Mesenchymal stem cell (in vitro differentiated cells and primary cell): ENCODE measurements at regions not wholly inside any gene's neighbourhood (a gene's known extent, or its start where the extent isn't known, plus 50 kb on each side); places are given as distances from the start of the nearest gene placed in this dataset.
"Not testable (repeated sequence)": the region's sequence is repeated elsewhere in the genome, so short reads cannot be mapped to it uniquely, and the experiment has no call there.

Source experiments
- DNase-seq: peaks from one replicate; pipeline ENCODE4 v3.0.0-alpha.2; 2013
- H2AFZ ChIP-seq: one replicate; pipeline ENCODE4 v1.6.1; 2013; ENCODE audit warnings: low read depth, mild to moderate bottlenecking, control low read depth, inconsistent platforms, low read length, moderate library complexity
- H2AK5ac ChIP-seq: 2 replicates; pipeline ENCODE4 v1.6.1; 2013; ENCODE audit warnings: low read length, moderate library complexity, mild to moderate bottlenecking, inconsistent platforms; ENCODE audit not compliant: severe bottlenecking
- H2BK120ac ChIP-seq: one replicate; pipeline ENCODE4 v1.6.1; 2013; ENCODE audit warnings: low read depth, mild to moderate bottlenecking, inconsistent platforms, low read length, moderate library complexity
- H2BK12ac ChIP-seq, 2 experiments: one replicate each; pipeline ENCODE4 v1.6.1; 2013; ENCODE audit warnings: inconsistent platforms in 2 of 2, low read length in 2 of 2, mild to moderate bottlenecking in 2 of 2, moderate library complexity in 2 of 2, control low read depth in 1 of 2
- H2BK15ac ChIP-seq: one replicate; pipeline ENCODE4 v1.6.1; 2013; ENCODE audit warnings: mild to moderate bottlenecking, low read depth, inconsistent platforms; ENCODE audit not compliant: poor library complexity, severe bottlenecking
- H2BK5ac ChIP-seq: 2 replicates; pipeline ENCODE4 v1.6.1; 2013; ENCODE audit warnings: low read depth, mild to moderate bottlenecking, low read length, control low read depth, inconsistent platforms; ENCODE audit not compliant: poor library complexity, severe bottlenecking
- H3K14ac ChIP-seq, 2 experiments: one replicate each; pipeline ENCODE4 v1.6.1; 2013; ENCODE audit warnings: inconsistent platforms in 2 of 2, low read length in 2 of 2, control low read depth in 1 of 2, mild to moderate bottlenecking in 1 of 2, moderate library complexity in 1 of 2
- H3K18ac ChIP-seq, 2 experiments: one replicate each; pipeline ENCODE4 v1.6.1; 2013; ENCODE audit warnings: inconsistent platforms in 2 of 2, low read length in 2 of 2, control low read depth in 1 of 2, low read depth in 1 of 2, mild to moderate bottlenecking in 1 of 2
- H3K23ac ChIP-seq, 2 experiments: one replicate each; pipeline ENCODE4 v1.6.1; 2013; ENCODE audit warnings: inconsistent platforms in 2 of 2, low read length in 2 of 2, mild to moderate bottlenecking in 2 of 2, moderate library complexity in 2 of 2, control low read depth in 1 of 2
- H3K27ac ChIP-seq: 2 replicates; pipeline ENCODE4 v1.5.1; 2013; ENCODE audit warnings: mild to moderate bottlenecking, moderate library complexity, low read length, control low read depth, inconsistent platforms; ENCODE audit not compliant: poor library complexity, severe bottlenecking
- H3K27me3 ChIP-seq, 2 experiments: 2 replicates each; pipeline versions ENCODE4 v1.6.1 to v1.7.0; 2013; ENCODE audit warnings: low read length in 2 of 2, mild to moderate bottlenecking in 2 of 2, moderate library complexity in 2 of 2, control low read depth in 1 of 2, inconsistent platforms in 1 of 2; ENCODE audit not compliant: control insufficient read depth in 1 of 2, insufficient read depth in 1 of 2
- H3K36me3 ChIP-seq, 2 experiments: 2 replicates each; pipeline versions ENCODE4 v1.6.1 to v1.7.0; 2013; ENCODE audit warnings: low read length in 2 of 2, control low read depth in 1 of 2, inconsistent platforms in 1 of 2, low read depth in 1 of 2, mild to moderate bottlenecking in 1 of 2; ENCODE audit not compliant: insufficient read depth in 2 of 2, control insufficient read depth in 1 of 2
- H3K4ac ChIP-seq, 2 experiments: one replicate each; pipeline ENCODE4 v1.6.1; 2013; ENCODE audit warnings: inconsistent platforms in 2 of 2, low read length in 2 of 2, mild to moderate bottlenecking in 2 of 2, moderate library complexity in 2 of 2, control low read depth in 1 of 2, low read depth in 1 of 2
- H3K4me1 ChIP-seq: 2 replicates; pipeline ENCODE4 v1.6.1; 2013; ENCODE audit warnings: low read depth, low read length, control low read depth; ENCODE audit not compliant: control insufficient read depth, insufficient read depth
- H3K4me2 ChIP-seq: 2 replicates; pipeline ENCODE4 v1.6.1; 2013; ENCODE audit warnings: low read length, mild to moderate bottlenecking, inconsistent platforms; ENCODE audit not compliant: poor library complexity, severe bottlenecking
- H3K4me3 ChIP-seq, 2 experiments: 2 replicates each; pipeline versions ENCODE4 v1.5.1 to v1.7.0; 2013; ENCODE audit warnings: low read length in 2 of 2, mild to moderate bottlenecking in 2 of 2, control low read depth in 1 of 2, low read depth in 1 of 2; ENCODE audit not compliant: insufficient read depth in 1 of 2
- H3K79me1 ChIP-seq: replicated peaks from 2 replicates; pipeline ENCODE4 v1.6.1; 2013; ENCODE audit warnings: mild to moderate bottlenecking, control low read depth, low read length, inconsistent platforms; ENCODE audit not compliant: poor library complexity, severe bottlenecking
- H3K9ac ChIP-seq: 2 replicates; pipeline ENCODE4 v1.7.0; 2013; ENCODE audit warnings: mild to moderate bottlenecking, low read length, moderate library complexity
- H3K9me3 ChIP-seq: 2 replicates; pipeline ENCODE4 v1.7.0; 2013; ENCODE audit warnings: mild to moderate bottlenecking, low read length; ENCODE audit not compliant: control insufficient read depth
- H4K8ac ChIP-seq: one replicate; pipeline ENCODE4 v1.6.1; 2013; ENCODE audit warnings: inconsistent platforms, mild to moderate bottlenecking, low read length, moderate library complexity
- H4K91ac ChIP-seq: one replicate; pipeline ENCODE4 v1.6.1; 2013; ENCODE audit warnings: mild to moderate bottlenecking, low read length, inconsistent platforms
- WGBS: methylation state at CpG from one replicate; pipeline ENCODE4 v1.1.7; 2013; ENCODE audit warnings: mixed read lengths; 5-methylcytosine and 5-hydroxymethylcytosine counted together

DNA sequence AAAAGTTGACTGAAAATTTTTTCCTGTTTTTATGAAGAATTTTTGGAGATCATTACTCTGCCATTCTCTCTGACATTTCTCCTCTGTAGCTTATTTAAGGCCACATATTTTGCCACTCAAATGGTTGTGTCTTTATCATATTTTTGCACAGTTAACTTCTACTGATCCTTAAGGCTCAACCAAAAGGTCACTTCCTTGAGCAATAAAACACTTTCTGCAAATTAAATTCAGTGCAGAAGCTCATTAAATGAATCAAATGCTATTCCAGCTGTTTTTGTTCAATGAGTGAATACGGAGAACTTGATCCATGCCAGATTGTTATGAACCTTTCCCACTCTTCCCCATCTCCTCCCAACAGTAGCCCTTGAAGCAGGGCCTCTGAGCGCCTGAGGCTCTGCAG is 93.8 kb upstream of the EPB41L4A start:
- DNase-seq: no peak

DNA sequence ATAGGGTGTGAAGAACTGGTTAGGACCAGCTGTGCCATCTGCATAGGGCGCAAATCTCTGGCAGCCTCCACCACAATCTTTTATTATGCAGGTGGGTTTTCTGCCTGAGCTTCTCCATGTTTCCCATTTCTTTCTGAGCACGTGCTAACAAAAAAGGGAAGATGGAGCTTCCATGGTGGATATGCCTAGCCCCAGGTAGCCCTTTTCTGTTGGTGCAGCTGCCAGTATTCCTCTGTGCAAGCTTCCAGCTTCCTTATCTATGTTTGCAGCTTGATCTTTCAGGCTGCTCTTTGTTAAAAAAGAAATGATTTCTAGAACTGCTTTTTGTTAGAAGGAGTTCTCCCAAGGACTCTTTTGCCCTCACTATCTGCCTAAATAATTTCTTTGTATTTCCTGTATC is 95.0 kb upstream of the EPB41L4A start:
- Histone ChIP-seq H3K23ac (no peak overlapping the region), H2BK5ac (no peak overlapping the region), H3K9me3 (peaks cover 7% of the 10 kb centered on the region), H3K27me3 (peaks cover 0 to 6% of the 10 kb centered on the region in 2 experiments), H4K91ac (no peak overlapping the region), H3K14ac (no peak overlapping the region), H3K27ac (no peak overlapping the region), H3K79me1 (no peaks in the 10 kb centered on the region), H2BK120ac (no peak overlapping the region), H3K4me1 (no peaks in the 10 kb centered on the region), H3K9ac (no peak overlapping the region), H2BK12ac (no peak overlapping the region), H3K4me3 (no peak overlapping the region), H3K36me3 (no peaks in the 10 kb centered on the region), H4K8ac (no peak overlapping the region), H3K18ac (no peak overlapping the region), H2AFZ (no peak overlapping the region), H2AK5ac (no peak overlapping the region), H3K4me2 (no peak overlapping the region), H3K4ac (no peak overlapping the region), H2BK15ac (no peak overlapping the region)
- no peak for DNase-seq
- WGBS: 78% methylated on average over 2 of the region's 2 CpGs

More for the DNA sequence above, 93.8 kb upstream of the EPB41L4A start:
- Histone ChIP-seq H3K36me3 (no peaks in the 10 kb centered on the region), H2BK120ac (no peak overlapping the region), H3K27ac (no peak overlapping the region), H3K9ac (no peak overlapping the region), H3K79me1 (no peaks in the 10 kb centered on the region), H4K91ac (no peak overlapping the region), H3K14ac (no peak overlapping the region), H3K4me3 (no peak overlapping the region), H2BK5ac (no peak overlapping the region), H3K23ac (no peak overlapping the region), H2BK12ac (no peak overlapping the region), H4K8ac (no peak overlapping the region), H3K4me2 (no peak overlapping the region), H2AFZ (no peak overlapping the region), H3K27me3 (peaks cover 0 to 6% of the 10 kb centered on the region in 2 experiments), H3K18ac (no peak overlapping the region), H3K4me1 (no peaks in the 10 kb centered on the region), H2BK15ac (no peak overlapping the region), H3K9me3 (peaks cover 7% of the 10 kb centered on the region), H3K4ac (no peak overlapping the region), H2AK5ac (no peak overlapping the region)
- WGBS: 71% methylated on average over 1 of the region's 2 CpGs

DNA sequence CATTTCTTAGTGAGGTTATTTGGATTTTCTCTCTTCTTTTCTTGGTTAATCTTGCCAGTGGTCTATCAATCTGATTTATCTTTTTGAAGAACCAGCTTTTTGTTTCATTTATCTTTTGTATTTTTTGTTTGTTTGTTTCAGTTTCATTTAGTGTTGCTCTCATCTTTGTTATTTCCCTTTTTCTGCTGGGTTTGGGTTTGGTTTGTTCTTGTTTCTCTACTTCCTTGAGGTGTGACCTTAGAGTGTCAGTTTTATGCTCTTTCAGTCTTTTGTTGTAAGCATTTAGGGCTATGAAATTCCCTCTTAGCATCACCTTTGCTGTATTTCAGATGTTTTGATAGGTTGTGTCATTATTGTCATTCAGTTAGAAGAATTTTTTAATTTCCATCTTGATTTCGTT is 101.4 kb upstream of the EPB41L4A start:
- H3K4me3 ChIP-seq, H3K4me1 ChIP-seq: not testable (repeated sequence)
- WGBS: no CpG with 5 or more reads among the region's 1 CpG

DNA sequence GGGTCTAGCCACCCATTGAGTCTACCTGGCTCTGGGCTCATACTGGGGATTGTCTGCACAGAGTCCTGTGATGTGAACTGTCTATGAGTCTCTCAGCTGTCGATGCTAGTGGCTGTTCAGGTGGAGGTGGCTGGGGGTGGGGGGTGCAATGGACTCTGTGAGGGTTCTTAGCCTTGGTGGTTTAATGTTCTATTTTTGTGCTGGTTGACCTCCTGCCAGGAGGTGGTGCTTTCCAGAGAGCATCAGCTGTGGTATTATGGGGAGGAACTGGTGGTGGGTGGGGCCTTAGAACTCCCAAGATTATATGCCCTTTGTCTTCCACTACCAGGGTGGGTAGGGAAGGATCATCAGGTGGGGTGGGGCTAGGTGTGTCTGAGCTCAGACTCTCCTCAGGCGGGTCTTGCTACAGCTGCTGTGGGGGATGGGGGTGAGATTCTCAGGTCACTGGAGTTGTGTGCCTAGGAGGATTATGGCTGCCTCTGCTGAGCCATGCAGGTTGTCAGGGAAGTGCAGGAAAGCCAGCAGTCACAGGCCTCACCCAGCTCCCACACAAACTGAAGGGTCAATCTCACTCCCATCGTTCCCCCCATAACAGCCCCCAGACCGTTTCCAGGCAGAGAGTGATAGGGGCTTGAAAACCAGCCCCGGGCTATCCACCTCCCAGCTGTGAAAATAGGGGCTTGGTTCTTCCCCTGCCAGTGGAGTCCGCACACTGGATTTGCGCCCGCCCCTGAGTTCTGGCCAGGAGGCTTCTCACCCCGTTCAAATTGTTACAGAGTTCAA is 104.0 kb upstream of the EPB41L4A start:
- H3K14ac ChIP-seq, H3K9me3 ChIP-seq, H4K91ac ChIP-seq, H2BK15ac ChIP-seq, H3K27me3 ChIP-seq, H3K9ac ChIP-seq, H3K4me3 ChIP-seq, DNase-seq, H3K79me1 ChIP-seq, H3K18ac ChIP-seq, H2BK12ac ChIP-seq, H2AFZ ChIP-seq, H2BK120ac ChIP-seq, H2BK5ac ChIP-seq, H3K36me3 ChIP-seq, H3K4ac ChIP-seq, H2AK5ac ChIP-seq, H3K23ac ChIP-seq, H3K27ac ChIP-seq, H3K4me1 ChIP-seq, H3K4me2 ChIP-seq, H4K8ac ChIP-seq: not testable (repeated sequence)
- 79% methylated on average over 9 of the region's 9 CpGs for WGBS

More for the DNA sequence above, 101.4 kb upstream of the EPB41L4A start:
- H2AFZ ChIP-seq, H2BK15ac ChIP-seq, H2BK5ac ChIP-seq, H3K23ac ChIP-seq, H3K36me3 ChIP-seq, DNase-seq, H4K8ac ChIP-seq, H3K18ac ChIP-seq, H3K79me1 ChIP-seq, H3K14ac ChIP-seq, H3K27me3 ChIP-seq, H2BK12ac ChIP-seq, H3K9ac ChIP-seq, H2AK5ac ChIP-seq, H3K4ac ChIP-seq, H3K4me2 ChIP-seq, H4K91ac ChIP-seq, H3K9me3 ChIP-seq, H2BK120ac ChIP-seq, H3K27ac ChIP-seq: not testable (repeated sequence)
